Thyroid gland (tissue), 4 donors: ENCODE measurements at regions not wholly inside any gene's neighbourhood (a gene's known extent, or its start where the extent isn't known, plus 50 kb on each side); places are given as distances from the start of the nearest gene placed in this dataset.

ENCODE experiments used
- POLR2A ChIP-seq, 2 donors: fragments of 450-650 bp; IDR thresholded peaks; one replicate each; pipeline ENCODE4 v1.6.1; 2017; ENCODE audit warnings: antibody characterized with exemption in 2 of 2, mild to moderate bottlenecking in 2 of 2, moderate library complexity in 1 of 2
- TF ChIP-seq, protein P1 (sequence below), 6 experiments: fragments of 200-600 bp in 3 of 6; fragments of 450-650 bp in 3 of 6; sonication (generic) in 3 of 6; IDR thresholded peaks; one replicate each; pipeline ENCODE4 v1.5.1; 2016 to 2019; ENCODE audit warnings: antibody characterized with exemption in 6 of 6, mild to moderate bottlenecking in 2 of 6, inconsistent platforms in 1 of 6, moderate library complexity in 1 of 6

DNA sequence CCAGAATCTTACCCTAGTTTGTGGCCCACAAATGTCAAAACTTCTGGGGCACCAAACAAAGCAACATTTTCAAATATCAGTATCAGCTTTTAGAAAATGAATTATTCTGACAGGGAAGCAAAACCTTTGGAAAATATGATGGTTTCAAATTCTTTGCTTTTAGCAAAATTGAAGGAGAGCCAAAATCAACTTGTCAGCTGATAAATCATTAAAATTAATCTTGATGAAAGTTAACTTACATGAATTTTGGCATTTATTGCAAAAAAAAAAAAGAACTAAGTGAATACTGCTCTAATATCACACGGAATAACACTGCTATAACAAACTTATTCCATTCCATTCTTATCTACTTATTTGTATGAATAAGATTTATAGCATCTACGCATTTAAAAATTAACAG is 158.1 kb upstream of the TARS1 start:
- TF ChIP-seq POLR2A (IDR thresholded peaks at IDR 0.05), result no peak
- TF ChIP-seq, protein P1, sequence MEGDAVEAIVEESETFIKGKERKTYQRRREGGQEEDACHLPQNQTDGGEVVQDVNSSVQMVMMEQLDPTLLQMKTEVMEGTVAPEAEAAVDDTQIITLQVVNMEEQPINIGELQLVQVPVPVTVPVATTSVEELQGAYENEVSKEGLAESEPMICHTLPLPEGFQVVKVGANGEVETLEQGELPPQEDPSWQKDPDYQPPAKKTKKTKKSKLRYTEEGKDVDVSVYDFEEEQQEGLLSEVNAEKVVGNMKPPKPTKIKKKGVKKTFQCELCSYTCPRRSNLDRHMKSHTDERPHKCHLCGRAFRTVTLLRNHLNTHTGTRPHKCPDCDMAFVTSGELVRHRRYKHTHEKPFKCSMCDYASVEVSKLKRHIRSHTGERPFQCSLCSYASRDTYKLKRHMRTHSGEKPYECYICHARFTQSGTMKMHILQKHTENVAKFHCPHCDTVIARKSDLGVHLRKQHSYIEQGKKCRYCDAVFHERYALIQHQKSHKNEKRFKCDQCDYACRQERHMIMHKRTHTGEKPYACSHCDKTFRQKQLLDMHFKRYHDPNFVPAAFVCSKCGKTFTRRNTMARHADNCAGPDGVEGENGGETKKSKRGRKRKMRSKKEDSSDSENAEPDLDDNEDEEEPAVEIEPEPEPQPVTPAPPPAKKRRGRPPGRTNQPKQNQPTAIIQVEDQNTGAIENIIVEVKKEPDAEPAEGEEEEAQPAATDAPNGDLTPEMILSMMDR (IDR thresholded peaks at IDR 0.05), result no peak
